Adipocyte (in vitro differentiated cells): ENCODE measurements at regions not wholly inside any gene's neighbourhood (a gene's known extent, or its start where the extent isn't known, plus 50 kb on each side); places are given as distances from the start of the nearest gene placed in this dataset.

Experiments used
- DNase-seq: peaks from one replicate; pipeline ENCODE4 v3.0.0-alpha.2; 2015; ENCODE audit warnings: low read depth
- H3K27me3 ChIP-seq: replicated peaks from 2 replicates; pipeline ENCODE4 v1.7.0; 2013; ENCODE audit warnings: mild to moderate bottlenecking, low read length, moderate library complexity; ENCODE audit not compliant: control insufficient read depth, insufficient read depth
- H3K36me3 ChIP-seq: 2 replicates; pipeline ENCODE4 v1.7.0; 2013; ENCODE audit warnings: low read length, mild to moderate bottlenecking, moderate library complexity; ENCODE audit not compliant: control insufficient read depth, insufficient read depth, severe bottlenecking
- H3K4me1 ChIP-seq: 2 replicates; pipeline ENCODE4 v1.7.0; 2013; ENCODE audit warnings: mild to moderate bottlenecking, low read length, moderate library complexity; ENCODE audit not compliant: control insufficient read depth, insufficient read depth
- H3K4me3 ChIP-seq: 2 replicates; pipeline ENCODE4 v1.7.0; 2013; ENCODE audit warnings: mild to moderate bottlenecking, low read length, moderate library complexity
- H3K9ac ChIP-seq: 2 replicates; pipeline ENCODE4 v1.7.0; 2013; ENCODE audit warnings: mild to moderate bottlenecking, low read length, moderate library complexity
- H3K9me3 ChIP-seq: 2 replicates; pipeline ENCODE4 v1.7.0; 2013; ENCODE audit warnings: mild to moderate bottlenecking, low read length, moderate library complexity; ENCODE audit not compliant: control insufficient read depth

GRCh38 chr6:146910611-146911010, 293.6 kb upstream of the STXBP5 start:
- no peak overlapping the region for H3K9ac ChIP-seq

GRCh38 chr6:146911635-146912215, 292.5 kb upstream of the STXBP5 start:
- H3K9ac ChIP-seq = no peak overlapping the region
- H3K27me3 ChIP-seq = no peaks in the 10 kb centered on the region
- no peak overlapping the region for H3K4me3 ChIP-seq
- H3K9me3 ChIP-seq = no peaks in the 10 kb centered on the region
- peaks cover 30% of the 10 kb centered on the region for H3K4me1 ChIP-seq
- H3K36me3 ChIP-seq = no peaks in the 10 kb centered on the region
- no peak for DNase-seq

More at GRCh38 chr6:146910611-146911010, 293.6 kb upstream of the STXBP5 start:
- Histone ChIP-seq H3K36me3 (no peaks in the 10 kb centered on the region), H3K27me3 (no peaks in the 10 kb centered on the region), H3K4me3 (no peak overlapping the region), H3K9me3 (no peaks in the 10 kb centered on the region), H3K4me1 (peaks cover 23% of the 10 kb centered on the region)
- DNase-seq = no peak

- peaks cover 35% of the 10 kb centered on the region for H3K4me1 ChIP-seq
- peak; percentile 46 for DNase-seq
- H3K4me3 ChIP-seq = peak overlapping the region; percentile 78
- H3K27me3 ChIP-seq = no peaks in the 10 kb centered on the region
- H3K9ac ChIP-seq = peak overlapping the region; percentile 85
- no peaks in the 10 kb centered on the region for H3K9me3 ChIP-seq
- no peaks in the 10 kb centered on the region for H3K36me3 ChIP-seq
These were observed 291.2 kb upstream of the STXBP5 start for GRCh38 chr6:146912730-146913685.

GRCh38 chr6:146913842-146914488, 290.3 kb upstream of the STXBP5 start:
- Histone ChIP-seq H3K4me3 (peak overlapping the region; percentile 78), H3K9ac (peak overlapping the region; percentile 85), H3K27me3 (no peaks in the 10 kb centered on the region), H3K4me1 (peaks cover 35% of the 10 kb centered on the region), H3K9me3 (no peaks in the 10 kb centered on the region), H3K36me3 (no peaks in the 10 kb centered on the region)
- DNase-seq = peak; percentile 97

GRCh38 chr6:146914489-146915483, 289.4 kb upstream of the STXBP5 start:
- Histone ChIP-seq H3K9ac (peak overlapping the region; percentile 85), H3K27me3 (no peaks in the 10 kb centered on the region), H3K4me3 (peak overlapping the region; percentile 78), H3K36me3 (no peaks in the 10 kb centered on the region), H3K4me1 (peaks cover 35% of the 10 kb centered on the region), H3K9me3 (no peaks in the 10 kb centered on the region)
- DNase-seq = peak; percentile 93

GRCh38 chr6:146915671-146916127, 288.5 kb upstream of the STXBP5 start:
- DNase-seq = peak; percentile 24
- Histone ChIP-seq H3K4me3 (peak overlapping the region; percentile 78), H3K9ac (peak overlapping the region; percentile 85)

GRCh38 chr6:146916435-146917025, 287.7 kb upstream of the STXBP5 start:
- Histone ChIP-seq H3K9ac (no peak overlapping the region), H3K36me3 (no peaks in the 10 kb centered on the region), H3K27me3 (no peaks in the 10 kb centered on the region), H3K4me1 (peaks cover 35% of the 10 kb centered on the region), H3K4me3 (peak overlapping the region; percentile 78), H3K9me3 (no peaks in the 10 kb centered on the region)
- DNase-seq = no peak

More at GRCh38 chr6:146915671-146916127, 288.5 kb upstream of the STXBP5 start:
- Histone ChIP-seq H3K27me3 (no peaks in the 10 kb centered on the region), H3K36me3 (no peaks in the 10 kb centered on the region), H3K9me3 (no peaks in the 10 kb centered on the region), H3K4me1 (peaks cover 35% of the 10 kb centered on the region)

- H3K27me3 ChIP-seq = no peaks in the 10 kb centered on the region
- no peaks in the 10 kb centered on the region for H3K9me3 ChIP-seq
- no peak overlapping the region for H3K9ac ChIP-seq
- no peak overlapping the region for H3K4me3 ChIP-seq
- H3K4me1 ChIP-seq = peaks cover 35% of the 10 kb centered on the region
- H3K36me3 ChIP-seq = no peaks in the 10 kb centered on the region
- no peak for DNase-seq
These were observed 287.0 kb upstream of the STXBP5 start for GRCh38 chr6:146917182-146917581.

GRCh38 chr6:146917979-146918378, 286.2 kb upstream of the STXBP5 start:
- no peak for DNase-seq
- H3K4me1 ChIP-seq = peaks cover 32% of the 10 kb centered on the region
- no peaks in the 10 kb centered on the region for H3K27me3 ChIP-seq
- no peaks in the 10 kb centered on the region for H3K36me3 ChIP-seq
- no peaks in the 10 kb centered on the region for H3K9me3 ChIP-seq
- H3K9ac ChIP-seq = no peak overlapping the region
- no peak overlapping the region for H3K4me3 ChIP-seq

- no peaks in the 10 kb centered on the region for H3K9me3 ChIP-seq
- H3K9ac ChIP-seq = no peak overlapping the region
- H3K27me3 ChIP-seq = no peaks in the 10 kb centered on the region
- H3K36me3 ChIP-seq = no peaks in the 10 kb centered on the region
- DNase-seq = no peak
- H3K4me3 ChIP-seq = no peak overlapping the region
- peaks cover 23% of the 10 kb centered on the region for H3K4me1 ChIP-seq
These were observed 285.2 kb upstream of the STXBP5 start for GRCh38 chr6:146919017-146919416.
